Neuronal stem cell (in vitro differentiated cells): ENCODE measurements at regions not wholly inside any gene's neighbourhood (a gene's known extent, or its start where the extent isn't known, plus 50 kb on each side); places are given as distances from the start of the nearest gene placed in this dataset.
A peak's percentile ranks its signal among the peaks of the same experiment; 100 is the strongest.

Experiments
- DNase-seq: peaks from one replicate; pipeline ENCODE4 v3.0.0-alpha.2; 2013; ENCODE audit warnings: low spot score
- H2AFZ ChIP-seq: one replicate; pipeline ENCODE4 v1.6.1; 2013; ENCODE audit warnings: mild to moderate bottlenecking, low read length, inconsistent platforms
- H2AK5ac ChIP-seq: 2 replicates; pipeline ENCODE4 v1.6.1; 2013; ENCODE audit warnings: low read depth, mild to moderate bottlenecking, inconsistent platforms, low read length, moderate library complexity, mixed read lengths
- H2BK120ac ChIP-seq: 2 replicates; pipeline ENCODE4 v1.6.1; 2013; ENCODE audit warnings: low read depth, mild to moderate bottlenecking, inconsistent platforms, low read length, moderate library complexity, mixed read lengths
- H2BK12ac ChIP-seq: one replicate; pipeline ENCODE4 v1.6.1; 2013; ENCODE audit warnings: low read length, inconsistent platforms
- H2BK15ac ChIP-seq: 2 replicates; pipeline ENCODE4 v1.6.1; 2013; ENCODE audit warnings: mild to moderate bottlenecking, low read length, inconsistent platforms, mixed read lengths
- H2BK5ac ChIP-seq: one replicate; pipeline ENCODE4 v1.6.1; 2013; ENCODE audit warnings: inconsistent platforms, mild to moderate bottlenecking, low read length, moderate library complexity
- H3K14ac ChIP-seq: one replicate; pipeline ENCODE4 v1.6.1; 2013; ENCODE audit warnings: low read length, inconsistent platforms
- H3K18ac ChIP-seq: 2 replicates; pipeline ENCODE4 v1.6.1; 2013; ENCODE audit warnings: low read length, inconsistent platforms
- H3K23ac ChIP-seq: 2 replicates; pipeline ENCODE4 v1.6.1; 2013; ENCODE audit warnings: low read depth, mild to moderate bottlenecking, mixed read lengths, low read length, inconsistent platforms; ENCODE audit not compliant: poor library complexity
- H3K27ac ChIP-seq: replicated peaks from 3 replicates; pipeline ENCODE4 v1.5.1; 2013; ENCODE audit warnings: low read length, inconsistent platforms
- H3K27me3 ChIP-seq, 3 experiments: 2 replicates each; pipeline ENCODE4 v1.6.1; 2013; ENCODE audit warnings: low read length in 3 of 3, mild to moderate bottlenecking in 2 of 3, inconsistent platforms in 1 of 3, low read depth in 1 of 3, mixed read lengths in 1 of 3, moderate library complexity in 1 of 3; ENCODE audit not compliant: control insufficient read depth in 3 of 3, insufficient read depth in 3 of 3
- H3K36me3 ChIP-seq, 2 donors: replicated peaks in 1 of 2; 2 replicates each; pipeline ENCODE4 v1.6.1; 2013; ENCODE audit warnings: low read length in 2 of 2; ENCODE audit not compliant: control insufficient read depth in 2 of 2, insufficient read depth in 2 of 2
- H3K4ac ChIP-seq: 2 replicates; pipeline ENCODE4 v1.6.1; 2013; ENCODE audit warnings: inconsistent platforms, mild to moderate bottlenecking, low read length, moderate library complexity
- H3K4me1 ChIP-seq, 2 donors: 1 replicate in 1 of 2; 2 replicates in 1 of 2; pipeline ENCODE4 v1.6.1; 2013; ENCODE audit warnings: low read length in 2 of 2, low read depth in 1 of 2; ENCODE audit not compliant: control insufficient read depth in 2 of 2, insufficient read depth in 1 of 2
- H3K4me2 ChIP-seq: one replicate; pipeline ENCODE4 v1.6.1; 2013; ENCODE audit warnings: mild to moderate bottlenecking, low read length, inconsistent platforms; ENCODE audit not compliant: insufficient read depth, poor library complexity, severe bottlenecking
- H3K4me3 ChIP-seq, 2 donors: 2 replicates each; pipeline ENCODE4 v1.5.1; 2013; ENCODE audit warnings: low read length in 2 of 2, mild to moderate bottlenecking in 2 of 2, inconsistent platforms in 1 of 2, moderate library complexity in 1 of 2
- H3K79me1 ChIP-seq: one replicate; pipeline ENCODE4 v1.6.1; 2013; ENCODE audit warnings: low read depth, mild to moderate bottlenecking, inconsistent platforms, low read length, moderate library complexity
- H3K9ac ChIP-seq: one replicate; pipeline ENCODE4 v1.6.1; 2013; ENCODE audit warnings: mild to moderate bottlenecking, low read depth, low read length, inconsistent platforms; ENCODE audit not compliant: poor library complexity
- H3K9me3 ChIP-seq, 2 donors: replicated peaks in 1 of 2; 2 replicates each; pipeline versions ENCODE3 to v1.6.1; 2013; ENCODE audit warnings: low read length in 2 of 2, mild to moderate bottlenecking in 2 of 2, inconsistent platforms in 1 of 2, low read depth in 1 of 2, mixed read lengths in 1 of 2, moderate library complexity in 1 of 2; ENCODE audit not compliant: control insufficient read depth in 2 of 2, insufficient read depth in 1 of 2
- H4K8ac ChIP-seq: one replicate; pipeline ENCODE4 v1.6.1; 2013; ENCODE audit warnings: low read depth, mild to moderate bottlenecking, inconsistent platforms, low read length, moderate library complexity
- H4K91ac ChIP-seq: one replicate; pipeline ENCODE4 v1.6.1; 2013; ENCODE audit warnings: low read length, low read depth, mild to moderate bottlenecking, inconsistent platforms; ENCODE audit not compliant: poor library complexity
- WGBS, 2 donors: extraction: QIAGEN DNeasy Blood & Tissue Kit; methylation state at CpG; one replicate each; pipeline ENCODE4 v1.1.7; 2013; ENCODE audit warnings: missing lambda C conversion rate in 2 of 2, mixed read lengths in 1 of 2; ENCODE audit not compliant: insufficient read length in 2 of 2, insufficient replicate concordance in 1 of 2; ENCODE audit errors: extremely low coverage in 2 of 2; 5-methylcytosine and 5-hydroxymethylcytosine counted together

DNA sequence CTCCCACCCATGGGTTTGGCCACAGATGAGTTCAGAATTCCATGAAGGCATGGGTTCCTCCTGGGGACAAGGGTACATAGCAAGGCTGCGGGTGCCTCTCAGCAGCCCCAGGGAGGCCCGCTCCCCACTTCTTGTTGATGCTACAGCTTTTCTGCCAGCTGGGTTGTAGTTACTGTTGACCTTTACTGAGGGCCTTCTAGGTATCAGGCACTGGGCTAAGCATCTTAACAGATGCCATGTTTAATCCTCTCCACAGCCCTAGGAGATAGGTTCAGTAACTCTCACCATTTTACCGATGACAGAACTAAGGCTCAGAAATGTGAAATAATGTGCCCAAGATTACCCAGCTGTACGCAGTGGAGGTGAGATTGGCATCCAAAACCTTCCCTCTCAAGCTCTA lies 54.3 kb upstream of the DLX4 start:
- Histone ChIP-seq H3K23ac (no peak overlapping the region), H3K18ac (no peak overlapping the region), H2BK120ac (no peak overlapping the region), H2BK12ac (no peak overlapping the region), H2AFZ (no peak overlapping the region), H3K14ac (no peak overlapping the region), H2BK5ac (no peak overlapping the region), H2BK15ac (no peak overlapping the region), H3K9me3 (peaks cover 0 to 2% of the 10 kb centered on the region in 2 donors), H4K8ac (no peak overlapping the region), H3K4me2 (no peak overlapping the region), H3K9ac (no peak overlapping the region), H3K4me3 (no peak overlapping the region), H3K79me1 (peaks cover 2% of the 10 kb centered on the region), H3K4ac (no peak overlapping the region), H3K36me3 (no peaks in the 10 kb centered on the region), H3K27ac (no peak overlapping the region), H3K4me1 (peaks cover 3 to 26% of the 10 kb centered on the region in 2 donors), H3K27me3 (peaks cover 2 to 79% (median 23%) of the 10 kb centered on the region in 3 experiments), H2AK5ac (no peak overlapping the region), H4K91ac (no peak overlapping the region)
- DNase-seq, result no peak
- no CpG with 5 or more reads among the region's 4 CpGs for WGBS, 2 donors

DNA sequence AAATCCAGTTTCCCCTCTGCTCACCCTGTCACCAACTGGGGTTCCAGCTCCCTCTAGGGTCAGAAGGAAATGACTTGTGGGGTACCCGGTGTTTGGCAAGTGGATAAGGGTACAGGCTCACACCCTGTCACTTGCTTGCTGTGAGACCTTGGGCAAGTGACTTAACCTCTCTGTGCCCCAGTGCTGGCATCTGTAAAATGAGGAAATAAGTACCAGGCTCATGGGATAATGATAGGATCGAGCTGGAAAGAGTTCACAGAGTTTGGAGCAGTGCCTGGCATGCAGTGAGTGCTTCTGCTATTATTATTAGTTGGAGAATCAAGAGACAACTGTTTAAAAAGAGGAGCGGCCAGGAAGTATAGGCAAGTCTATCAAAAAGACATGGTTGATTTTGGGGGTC lies 53.7 kb upstream of the DLX4 start:
- Histone ChIP-seq H3K4me1 (peaks cover 3 to 23% of the 10 kb centered on the region in 2 donors), H3K23ac (no peak overlapping the region), H2AFZ (no peak overlapping the region), H2BK120ac (no peak overlapping the region), H3K79me1 (no peaks in the 10 kb centered on the region), H3K9ac (no peak overlapping the region), H3K4me3 (no peak overlapping the region), H3K9me3 (no peaks in the 10 kb centered on the region), H4K91ac (no peak overlapping the region), H3K27ac (no peak overlapping the region), H4K8ac (no peak overlapping the region), H3K4ac (no peak overlapping the region), H3K14ac (no peak overlapping the region), H3K27me3 (peaks cover 0 to 78% (median 17%) of the 10 kb centered on the region in 3 experiments), H3K36me3 (no peaks in the 10 kb centered on the region), H2BK15ac (no peak overlapping the region), H2BK5ac (no peak overlapping the region), H3K4me2 (no peak overlapping the region), H3K18ac (no peak overlapping the region), H2BK12ac (no peak overlapping the region), H2AK5ac (no peak overlapping the region)
- WGBS, 2 donors, result no CpG with 5 or more reads among the region's 3 CpGs
- DNase-seq, result no peak

DNA sequence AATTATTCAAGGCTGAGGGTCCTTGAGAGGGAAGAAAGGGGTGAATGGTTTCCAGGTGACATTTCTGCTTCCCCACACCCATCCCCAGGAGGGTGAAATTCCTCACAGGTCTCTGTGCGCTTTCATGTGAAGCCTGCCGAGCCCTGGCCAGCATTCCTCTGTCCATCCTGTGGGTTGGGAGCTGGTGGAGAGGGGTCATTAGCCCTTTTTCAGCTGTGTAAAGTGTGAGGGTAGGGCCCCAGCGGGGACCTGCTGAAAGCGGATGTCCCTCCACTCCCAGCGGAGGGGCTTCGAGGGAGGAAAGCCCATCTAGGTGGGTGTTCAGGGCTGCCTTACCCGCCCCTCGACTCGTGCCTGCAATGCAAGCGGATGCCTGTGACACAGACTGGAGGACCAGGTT lies 53.3 kb upstream of the DLX4 start:
- no peaks in the 10 kb centered on the region for H3K79me1 ChIP-seq
- no CpG with 5 or more reads among the region's 10 CpGs for WGBS, 2 donors
- no peaks in the 10 kb centered on the region for H3K36me3 ChIP-seq
- no peak overlapping the region for H3K23ac ChIP-seq
- H3K4me1 ChIP-seq, result peaks cover 1 to 25% of the 10 kb centered on the region in 2 donors
- H3K4ac ChIP-seq, result no peak overlapping the region
- no peak overlapping the region for H2BK12ac ChIP-seq
- peak overlapping the region; percentile 2 for H3K18ac ChIP-seq
- H2BK120ac ChIP-seq, result no peak overlapping the region
- no peak overlapping the region for H3K4me2 ChIP-seq
- no peak overlapping the region for H3K9ac ChIP-seq
- no peak overlapping the region for H3K4me3 ChIP-seq
- no peaks in the 10 kb centered on the region for H3K9me3 ChIP-seq
- no peak overlapping the region for H2BK15ac ChIP-seq
- H2AFZ ChIP-seq, result no peak overlapping the region
- peak overlapping the region; percentile 76 for H2AK5ac ChIP-seq
- peak overlapping the region; percentile 2 for H3K14ac ChIP-seq
- no peak overlapping the region for H3K27ac ChIP-seq
- H4K8ac ChIP-seq, result no peak overlapping the region
- no peak for DNase-seq
- no peak overlapping the region for H4K91ac ChIP-seq
- H2BK5ac ChIP-seq, result peak overlapping the region; percentile 27
- H3K27me3 ChIP-seq, result peaks cover 0 to 78% (median 13%) of the 10 kb centered on the region in 3 experiments

DNA sequence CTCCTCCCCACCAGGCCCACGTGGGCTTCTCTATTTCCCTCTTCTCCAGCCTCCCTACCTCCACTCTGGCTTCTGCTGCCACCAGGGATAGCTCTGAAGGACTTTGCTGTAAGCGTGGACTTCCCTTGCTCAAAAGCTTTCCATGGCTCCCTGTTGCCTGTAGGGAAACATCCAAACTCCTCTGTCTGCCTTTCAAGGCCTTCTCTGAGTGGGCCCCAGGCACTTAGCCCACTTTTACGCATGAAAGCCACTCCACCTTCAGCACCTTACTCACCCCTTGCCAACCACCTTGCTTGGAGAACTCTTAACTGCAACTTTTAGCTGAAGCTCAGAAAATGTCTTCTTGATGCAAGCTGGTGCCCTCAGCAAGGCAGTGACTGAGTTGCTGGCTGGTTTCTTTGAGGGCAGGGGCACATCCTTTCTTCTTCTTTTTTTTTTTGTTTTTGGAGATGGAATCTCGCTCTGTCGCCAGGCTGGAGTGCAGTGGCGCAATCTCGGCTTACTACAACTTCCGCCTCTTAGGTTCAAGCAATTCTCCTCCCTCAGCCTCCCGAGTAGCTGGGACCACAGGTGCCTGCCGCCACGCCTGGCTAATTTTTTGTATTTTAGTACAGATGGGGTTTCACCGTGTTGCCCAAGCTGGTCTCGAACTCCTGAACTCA lies 52.0 kb upstream of the DLX4 start:
- H2AFZ ChIP-seq, result no peak overlapping the region
- no peak overlapping the region for H3K4ac ChIP-seq
- no peak overlapping the region for H2BK12ac ChIP-seq
- no peak overlapping the region for H3K14ac ChIP-seq
- H3K27me3 ChIP-seq, result peaks cover 0 to 77% (median 4%) of the 10 kb centered on the region in 3 experiments
- no peak overlapping the region for H2AK5ac ChIP-seq
- H3K9me3 ChIP-seq, result no peaks in the 10 kb centered on the region
- no peak overlapping the region for H3K4me3 ChIP-seq
- H3K18ac ChIP-seq, result no peak overlapping the region
- H3K36me3 ChIP-seq, result no peaks in the 10 kb centered on the region
- H3K79me1 ChIP-seq, result no peaks in the 10 kb centered on the region
- H2BK5ac ChIP-seq, result no peak overlapping the region
- no peak overlapping the region for H4K91ac ChIP-seq
- H3K4me1 ChIP-seq, result peaks cover 0 to 22% of the 10 kb centered on the region in 2 donors
- no peak overlapping the region for H2BK120ac ChIP-seq
- H2BK15ac ChIP-seq, result no peak overlapping the region
- H3K23ac ChIP-seq, result no peak overlapping the region
- no peak overlapping the region for H3K4me2 ChIP-seq
- no peak overlapping the region for H3K27ac ChIP-seq
- no peak overlapping the region for H4K8ac ChIP-seq
- WGBS, 2 donors, result no CpG with 5 or more reads among the region's 13 CpGs
- no peak overlapping the region for H3K9ac ChIP-seq
- no peak for DNase-seq
